Calu3 (cell line): ENCODE measurements at regions not wholly inside any gene's neighbourhood (a gene's known extent, or its start where the extent isn't known, plus 50 kb on each side); places are given as distances from the start of the nearest gene placed in this dataset.

Source experiments
- BruUV-seq: library from RNA; stranded (reverse); fragments of 400-500 nt; replicated peaks from 2 replicates; lab custom pipeline; 2021; lab: Mats Ljungman, UMichigan
- CTCF ChIA-PET: fragments of 300-600 bp; sonication (Branson Sonifier 250); formaldehyde crosslinking; loops from one replicate; lab custom pipeline; 2022; ENCODE audit warnings: antibody characterized with exemption; lab: Charles Lee
- DNase-seq: peaks from one replicate; pipeline ENCODE4 v3.0.0; 2022
- H3K27ac Mint-ChIP-seq: one replicate; pipeline ENCODE4 v1.8.0; 2022; ENCODE audit warnings: mixed read lengths; ENCODE audit not compliant: unreplicated experiment
- H3K27me3 Mint-ChIP-seq: one replicate; pipeline ENCODE4 v1.8.0; 2022; ENCODE audit warnings: mixed read lengths; ENCODE audit not compliant: unreplicated experiment
- H3K36me3 Mint-ChIP-seq: one replicate; pipeline ENCODE4 v1.8.0; 2022; ENCODE audit warnings: mild to moderate bottlenecking, moderate library complexity, mixed read lengths; ENCODE audit not compliant: insufficient read depth, unreplicated experiment
- H3K4me1 Mint-ChIP-seq: one replicate; pipeline ENCODE4 v1.8.0; 2022; ENCODE audit warnings: mild to moderate bottlenecking, low read depth, mixed read lengths; ENCODE audit not compliant: unreplicated experiment
- H3K4me3 Mint-ChIP-seq: one replicate; pipeline ENCODE4 v1.8.0; 2022; ENCODE audit warnings: mild to moderate bottlenecking, low read depth, moderate library complexity, mixed read lengths; ENCODE audit not compliant: unreplicated experiment
- H3K9me3 Mint-ChIP-seq: one replicate; pipeline ENCODE4 v1.8.0; 2022; ENCODE audit warnings: low read depth, mixed read lengths; ENCODE audit not compliant: unreplicated experiment
- CTCF ChIP-seq: fragments of 200-600 bp; IDR thresholded peaks from one replicate; pipeline ENCODE4 v1.8.0; 2022; ENCODE audit warnings: antibody characterized with exemption; ENCODE audit not compliant: unreplicated experiment
- intact Hi-C: fragments of 100-400 bp; cut with micrococcal nuclease; formaldehyde crosslinking; loops from one replicate; pipeline ENCODE4 v1.10.0; 2022; ENCODE audit not compliant: unreplicated experiment

DNA sequence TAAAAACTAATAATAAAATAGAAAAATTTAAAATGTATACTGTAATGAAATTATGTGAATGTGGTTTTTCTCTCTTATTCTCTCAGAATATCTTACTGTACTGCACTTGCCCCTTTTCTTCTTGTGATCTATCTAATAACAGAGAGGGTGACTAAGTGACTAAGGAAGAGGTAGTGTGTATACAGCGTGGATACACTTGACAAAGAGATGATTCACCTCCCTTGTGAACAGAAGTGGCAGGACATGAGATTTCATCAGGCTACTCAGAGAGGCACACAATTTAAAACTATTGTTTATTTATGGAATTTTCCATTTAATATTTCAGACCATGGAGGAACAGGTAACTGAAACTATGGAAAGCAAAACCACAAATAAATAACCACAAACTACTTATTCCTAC, 806.6 kb upstream of the GHITM start:
- H3K27ac Mint-ChIP-seq, result no peak overlapping the region
- no peak overlapping the region for H3K4me3 Mint-ChIP-seq
- TF ChIP-seq CTCF, result no peak
- H3K4me1 Mint-ChIP-seq, result no peaks in the 10 kb centered on the region
- no peak for DNase-seq
- H3K27me3 Mint-ChIP-seq, result no peaks in the 10 kb centered on the region
- H3K9me3 Mint-ChIP-seq, result peaks cover 9% of the 10 kb centered on the region
- no TSS peak for BruUV-seq
- H3K36me3 Mint-ChIP-seq, result no peaks in the 10 kb centered on the region
- CTCF ChIA-PET, result no interaction called here
- intact Hi-C loops, result no loop called here

- Mint-ChIP-seq H3K9me3 (peaks cover 9% of the 10 kb centered on the region), H3K27ac (no peak overlapping the region), H3K4me1 (no peaks in the 10 kb centered on the region), H3K4me3 (no peak overlapping the region), H3K36me3 (no peaks in the 10 kb centered on the region), H3K27me3 (no peaks in the 10 kb centered on the region)
- CTCF ChIA-PET, result no interaction called here
- no peak for DNase-seq
- BruUV-seq, result no TSS peak
- TF ChIP-seq CTCF, result no peak
- intact Hi-C loops, result no loop called here
These were observed 805.7 kb upstream of the GHITM start for GRCh38 chr10:83333566-83333965.

DNA sequence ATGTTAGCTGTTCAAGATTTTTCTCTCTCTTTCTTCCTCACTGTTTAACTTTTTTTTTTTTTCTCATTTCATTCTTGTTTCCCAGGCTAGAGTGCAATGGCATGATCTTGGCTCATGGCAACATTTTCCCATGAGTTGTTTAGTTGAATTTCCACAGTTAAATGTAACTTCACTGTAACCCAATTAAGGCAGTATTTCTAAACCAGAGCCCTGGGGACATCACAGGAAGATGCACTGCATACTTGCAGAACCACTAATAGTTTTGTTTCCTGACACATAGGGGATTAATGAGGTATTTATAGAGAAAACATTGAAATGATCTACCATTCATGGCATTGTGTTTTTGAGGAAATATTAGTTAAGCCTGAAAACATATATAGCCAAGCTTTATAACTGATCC, 795.6 kb upstream of the GHITM start:
- Mint-ChIP-seq H3K27me3 (no peaks in the 10 kb centered on the region), H3K36me3 (no peaks in the 10 kb centered on the region), H3K27ac (no peak overlapping the region), H3K4me3 (no peak overlapping the region), H3K9me3 (peaks cover 16% of the 10 kb centered on the region), H3K4me1 (no peaks in the 10 kb centered on the region)
- CTCF ChIA-PET, result no interaction called here
- no TSS peak for BruUV-seq
- TF ChIP-seq CTCF, result no peak
- no peak for DNase-seq
- intact Hi-C loops, result no loop called here

- Mint-ChIP-seq H3K4me1 (no peaks in the 10 kb centered on the region), H3K9me3 (peaks cover 11% of the 10 kb centered on the region), H3K36me3 (no peaks in the 10 kb centered on the region), H3K4me3 (no peak overlapping the region), H3K27me3 (no peaks in the 10 kb centered on the region), H3K27ac (no peak overlapping the region)
- TF ChIP-seq CTCF, result no peak
- no TSS peak for BruUV-seq
- CTCF ChIA-PET, result no interaction called here
- intact Hi-C loops, result no loop called here
- DNase-seq, result no peak
These were observed 792.9 kb upstream of the GHITM start for GRCh38 chr10:83346266-83346910.
